ENCODE measurements at regions not wholly inside any gene's neighbourhood (a gene's known extent, or its start where the extent isn't known, plus 50 kb on each side); places are given as distances from the start of the nearest gene placed in this dataset.
"Not testable (repeated sequence)": the region's sequence is repeated elsewhere in the genome, so short reads cannot be mapped to it uniquely, and the experiment has no call there.

DNA sequence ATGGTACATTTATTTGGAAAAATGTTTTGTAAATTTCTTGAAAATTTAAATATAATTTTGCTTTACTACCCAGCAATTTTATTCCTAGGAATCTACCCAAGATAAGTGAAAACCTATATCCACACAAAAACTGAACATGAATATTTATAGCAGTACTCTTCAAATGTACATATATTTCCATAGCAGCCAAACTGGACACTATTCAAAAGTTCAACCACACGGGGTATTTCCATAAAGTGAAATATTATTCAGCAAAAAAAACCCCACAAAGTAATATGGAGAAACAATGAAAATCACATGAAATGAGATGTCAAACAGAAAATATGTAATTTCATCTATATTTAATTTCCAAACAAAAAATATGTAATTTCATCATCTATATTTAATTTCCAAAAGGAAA, 1247.6 kb upstream of the TMEFF2 start:
- H3K4me3 ChIP-seq (ENCODE audit: low read depth, low read length) = no peak overlapping the region
- no peak for DNase-seq (ENCODE audit: low read depth)
- TF ChIP-seq, protein P1, sequence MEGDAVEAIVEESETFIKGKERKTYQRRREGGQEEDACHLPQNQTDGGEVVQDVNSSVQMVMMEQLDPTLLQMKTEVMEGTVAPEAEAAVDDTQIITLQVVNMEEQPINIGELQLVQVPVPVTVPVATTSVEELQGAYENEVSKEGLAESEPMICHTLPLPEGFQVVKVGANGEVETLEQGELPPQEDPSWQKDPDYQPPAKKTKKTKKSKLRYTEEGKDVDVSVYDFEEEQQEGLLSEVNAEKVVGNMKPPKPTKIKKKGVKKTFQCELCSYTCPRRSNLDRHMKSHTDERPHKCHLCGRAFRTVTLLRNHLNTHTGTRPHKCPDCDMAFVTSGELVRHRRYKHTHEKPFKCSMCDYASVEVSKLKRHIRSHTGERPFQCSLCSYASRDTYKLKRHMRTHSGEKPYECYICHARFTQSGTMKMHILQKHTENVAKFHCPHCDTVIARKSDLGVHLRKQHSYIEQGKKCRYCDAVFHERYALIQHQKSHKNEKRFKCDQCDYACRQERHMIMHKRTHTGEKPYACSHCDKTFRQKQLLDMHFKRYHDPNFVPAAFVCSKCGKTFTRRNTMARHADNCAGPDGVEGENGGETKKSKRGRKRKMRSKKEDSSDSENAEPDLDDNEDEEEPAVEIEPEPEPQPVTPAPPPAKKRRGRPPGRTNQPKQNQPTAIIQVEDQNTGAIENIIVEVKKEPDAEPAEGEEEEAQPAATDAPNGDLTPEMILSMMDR (IDR thresholded peaks at IDR 0.05; ENCODE audit: insufficient read depth, low read depth, low read length) = no peak

DNA sequence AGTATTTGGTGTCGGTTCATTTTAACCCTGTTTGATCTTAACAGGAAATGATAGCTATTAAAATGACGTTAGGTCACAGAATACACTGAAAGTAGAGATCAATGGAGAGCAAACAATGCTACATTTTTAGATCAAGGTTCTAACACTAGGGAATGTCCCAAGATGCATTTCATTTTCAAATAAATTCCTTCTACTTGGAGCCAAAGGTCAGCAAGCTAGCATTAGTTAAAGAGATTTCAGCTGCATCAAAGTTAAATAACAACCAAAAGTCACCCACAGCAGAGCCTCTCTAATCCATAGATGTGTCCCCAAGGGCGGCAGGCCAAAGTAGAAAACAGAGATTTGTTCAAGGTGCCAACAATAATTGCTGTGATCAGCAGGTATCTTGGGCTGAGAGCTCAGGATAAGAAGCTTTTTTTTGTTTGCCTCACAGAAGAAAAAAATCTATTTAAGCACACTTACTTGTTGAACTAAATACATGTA, 1233.6 kb upstream of the TMEFF2 start:
- TF ChIP-seq, protein P1 (IDR thresholded peaks at IDR 0.05; ENCODE audit: insufficient read depth, low read depth, low read length) = no peak
- no peak for DNase-seq (ENCODE audit: low read depth)
- H3K4me3 ChIP-seq (ENCODE audit: low read depth, low read length) = no peak overlapping the region

DNA sequence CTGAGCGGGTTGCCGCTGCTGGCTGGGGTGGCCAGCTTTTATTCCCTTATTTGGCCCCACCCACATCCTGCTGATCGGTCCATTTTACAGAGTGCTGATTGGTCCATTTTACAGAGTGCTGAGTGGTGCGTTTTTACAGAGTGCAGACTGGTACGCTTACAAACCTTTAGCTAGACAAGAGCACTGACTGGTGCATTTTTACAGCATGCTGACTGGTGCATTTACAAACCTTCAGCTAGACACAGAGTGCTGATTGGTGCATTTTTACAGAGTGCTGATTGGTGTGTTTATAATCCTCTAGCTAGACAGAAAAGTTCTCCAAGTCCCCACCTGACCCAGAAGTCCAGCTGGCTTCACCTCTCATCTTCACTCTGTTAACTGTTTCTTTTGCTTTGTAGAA, 1217.6 kb upstream of the TMEFF2 start:
- not testable (repeated sequence) for H3K4me3 ChIP-seq (ENCODE audit: low read depth, low read length); DNase-seq (ENCODE audit: low read depth)

DNA sequence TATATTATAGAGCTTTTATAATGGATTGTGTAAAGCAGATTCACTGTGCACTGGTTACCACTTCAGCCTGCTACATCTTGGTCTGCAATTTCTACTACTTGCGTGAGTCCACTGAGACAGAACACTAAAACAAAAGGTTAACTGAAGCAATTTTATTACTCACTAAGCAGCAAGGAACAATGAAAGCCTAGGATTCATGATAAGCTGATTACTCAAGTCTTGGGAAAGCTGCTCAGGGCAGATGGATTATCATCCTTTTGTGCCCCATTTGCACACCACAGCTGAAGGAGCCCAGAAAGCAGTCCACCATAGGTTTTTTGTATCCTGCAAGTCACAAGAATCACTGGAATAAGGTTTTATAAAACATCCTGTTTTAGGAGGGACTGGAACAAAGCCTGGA, 1215.2 kb upstream of the TMEFF2 start:
- DNase-seq (ENCODE audit: low read depth) = no peak
- TF ChIP-seq, protein P1 (IDR thresholded peaks at IDR 0.05; ENCODE audit: insufficient read depth, low read depth, low read length) = no peak
- H3K4me3 ChIP-seq (ENCODE audit: low read depth, low read length) = no peak overlapping the region

DNA sequence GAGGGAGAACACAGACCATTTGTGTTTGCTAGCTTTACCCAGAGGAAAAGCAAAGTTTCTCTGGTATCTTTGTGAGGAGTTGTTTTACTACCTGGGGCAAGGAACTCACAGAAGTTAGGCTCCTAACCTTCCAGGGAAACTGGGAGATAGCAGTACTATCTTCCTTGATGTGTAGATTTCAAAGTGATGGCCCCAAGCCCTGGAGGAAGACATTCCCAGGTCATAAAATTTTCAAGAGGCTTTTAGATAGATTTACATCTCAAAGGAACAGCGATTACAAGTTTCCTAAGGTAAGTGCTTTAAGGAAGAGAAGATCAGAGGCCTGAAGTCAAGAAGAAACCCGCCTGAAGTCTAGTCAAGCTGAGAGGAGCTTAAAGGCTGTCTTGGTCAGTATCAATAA, 1187.8 kb upstream of the TMEFF2 start:
- DNase-seq (ENCODE audit: low read depth) = no peak
- TF ChIP-seq, protein P1 (IDR thresholded peaks at IDR 0.05; ENCODE audit: insufficient read depth, low read depth, low read length) = no peak

DNA sequence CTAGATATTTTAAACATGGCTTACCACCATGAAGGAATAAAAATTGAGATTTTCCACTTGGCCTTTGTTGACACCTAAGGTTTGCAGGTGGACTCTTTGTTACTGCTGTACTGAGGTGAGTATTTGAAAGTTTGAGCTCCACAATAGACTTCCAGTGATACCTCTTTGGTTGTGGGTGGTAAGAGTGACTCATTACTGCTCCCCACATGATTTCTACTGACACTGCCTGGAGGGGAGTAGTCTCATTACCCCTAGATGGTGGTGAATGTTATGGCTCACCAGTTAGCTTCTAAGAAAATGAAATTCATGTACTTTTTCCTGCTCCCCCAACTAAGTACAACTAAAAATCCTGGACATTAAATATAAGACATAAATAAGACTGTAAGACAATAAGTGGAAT, 1183.1 kb upstream of the TMEFF2 start:
- no peak for DNase-seq (ENCODE audit: low read depth)
- no peak overlapping the region for H3K4me3 ChIP-seq (ENCODE audit: low read depth, low read length)
- TF ChIP-seq, protein P1 (IDR thresholded peaks at IDR 0.05; ENCODE audit: insufficient read depth, low read depth, low read length) = no peak

More for the DNA sequence above, 1187.8 kb upstream of the TMEFF2 start:
- no peak overlapping the region for H3K4me3 ChIP-seq (ENCODE audit: low read depth, low read length)

DNA sequence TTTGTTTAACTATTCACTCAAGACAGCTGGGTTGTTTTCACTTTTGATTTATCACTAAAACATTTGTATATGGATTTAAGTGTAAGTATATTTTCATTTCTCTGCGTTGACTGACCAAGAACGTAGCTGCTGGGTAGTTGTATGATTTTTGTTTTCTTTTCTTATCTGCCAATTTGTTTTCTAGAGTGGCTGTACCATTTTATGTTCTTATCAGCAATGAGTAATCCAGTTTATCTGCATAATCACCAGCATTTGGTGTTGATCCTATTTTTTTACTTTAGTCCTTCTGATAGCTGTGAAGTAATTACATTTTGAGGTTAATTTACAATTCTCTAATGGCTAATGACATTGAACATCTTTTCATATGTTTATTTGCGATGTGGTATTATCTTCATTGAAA, 1178.4 kb upstream of the TMEFF2 start:
- TF ChIP-seq, protein P1 (IDR thresholded peaks at IDR 0.05; ENCODE audit: insufficient read depth, low read depth, low read length) = no peak
- no peak for DNase-seq (ENCODE audit: low read depth)
- no peak overlapping the region for H3K4me3 ChIP-seq (ENCODE audit: low read depth, low read length)

Measured in fibroblast of villous mesenchyme (primary cell).